ENCODE measurements at regions not wholly inside any gene's neighbourhood (a gene's known extent, or its start where the extent isn't known, plus 50 kb on each side); places are given as distances from the start of the nearest gene placed in this dataset.
"Not testable (repeated sequence)": the region's sequence is repeated elsewhere in the genome, so short reads cannot be mapped to it uniquely, and the experiment has no call there.

DNA sequence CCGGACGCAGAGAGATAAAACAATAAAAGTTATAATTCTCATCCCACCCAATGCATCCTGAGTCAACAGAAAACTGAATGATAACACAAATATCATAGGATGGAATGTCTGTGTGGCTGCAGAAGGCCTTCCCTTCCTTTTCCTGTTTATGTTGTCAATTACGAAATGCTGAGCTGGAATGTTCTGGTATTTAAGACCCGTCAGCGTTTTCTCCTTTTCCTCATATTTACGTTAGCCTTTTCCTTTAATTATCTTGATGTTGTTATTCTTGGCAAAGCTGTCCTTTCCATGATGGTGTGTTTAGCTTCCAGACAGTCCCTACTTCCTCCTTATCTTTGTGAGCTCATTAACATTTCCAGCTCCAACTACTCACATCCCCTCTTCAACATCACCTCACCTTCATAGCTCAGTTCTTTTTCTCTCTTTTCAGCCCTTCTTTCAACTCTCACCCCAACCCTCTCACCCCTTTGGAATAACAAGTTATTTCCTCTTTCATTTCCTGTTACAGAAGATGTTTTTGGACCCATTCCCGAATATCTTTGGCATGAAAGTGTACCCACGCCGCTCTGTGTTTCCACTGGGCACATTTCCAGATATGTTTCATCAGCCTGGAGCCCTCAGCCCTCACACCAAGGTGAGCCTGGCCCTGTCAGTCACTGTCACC, 221.6 kb downstream of the NR2F1-AS1 start:
- no peak for DNase-seq

DNA sequence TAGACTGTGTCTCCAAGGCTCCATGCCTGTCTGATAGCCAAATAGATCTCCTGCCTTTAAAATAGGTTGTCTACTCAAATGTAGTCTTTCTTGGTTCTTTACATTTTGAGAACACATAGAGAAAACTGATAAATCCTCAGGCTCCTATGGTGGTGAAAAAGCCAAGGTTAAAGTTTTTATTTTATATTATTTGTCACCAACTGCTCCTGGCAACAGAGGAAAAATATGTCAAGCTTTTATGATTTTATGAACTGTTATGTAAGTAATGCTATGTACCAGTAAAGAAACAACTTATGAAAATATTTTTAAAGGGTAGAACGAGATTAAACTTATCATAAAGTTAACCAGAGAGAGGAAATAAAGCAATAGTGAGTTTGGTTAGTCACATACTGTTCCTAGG, 222.8 kb downstream of the NR2F1-AS1 start:
- DNase-seq = no peak

DNA sequence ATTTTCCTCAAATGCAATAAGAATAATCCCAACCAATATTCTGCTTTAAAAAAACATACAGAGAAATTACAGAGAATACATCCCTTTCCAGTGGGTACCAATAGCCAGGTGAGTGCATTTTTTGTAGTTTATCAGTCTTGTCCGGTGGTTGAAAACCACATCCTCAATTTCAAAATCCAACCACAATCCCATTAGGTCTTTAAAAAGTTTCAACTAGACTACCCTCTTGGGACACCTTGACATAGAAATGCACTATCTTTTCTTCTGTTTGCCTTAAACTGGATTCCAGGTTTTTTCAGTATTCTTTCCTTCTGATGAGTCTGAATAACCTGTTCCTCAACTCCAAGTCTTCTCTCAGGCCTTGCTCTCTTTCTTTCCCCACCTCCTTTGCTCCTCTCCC, 223.3 kb downstream of the NR2F1-AS1 start:
- DNase-seq = no peak

DNA sequence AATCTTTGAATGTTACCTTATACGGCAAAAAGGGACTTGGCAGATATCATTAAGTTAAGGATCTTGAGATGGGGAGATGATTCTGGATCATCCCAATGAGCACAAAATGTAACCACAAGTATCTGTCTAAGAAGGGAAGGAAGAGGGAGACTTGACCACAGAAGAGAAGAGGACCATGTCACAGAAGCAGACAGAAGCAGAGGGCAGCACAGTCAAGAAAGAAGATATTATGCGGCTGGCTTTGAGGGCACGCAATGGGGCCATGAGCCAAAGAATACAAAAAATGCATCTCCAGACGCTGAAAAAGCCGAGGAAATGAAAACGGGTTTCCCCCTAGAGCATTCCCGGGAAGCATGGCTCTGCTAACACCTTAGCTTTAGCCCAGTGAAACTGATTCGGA, 225.3 kb downstream of the NR2F1-AS1 start:
- no peak for DNase-seq

DNA sequence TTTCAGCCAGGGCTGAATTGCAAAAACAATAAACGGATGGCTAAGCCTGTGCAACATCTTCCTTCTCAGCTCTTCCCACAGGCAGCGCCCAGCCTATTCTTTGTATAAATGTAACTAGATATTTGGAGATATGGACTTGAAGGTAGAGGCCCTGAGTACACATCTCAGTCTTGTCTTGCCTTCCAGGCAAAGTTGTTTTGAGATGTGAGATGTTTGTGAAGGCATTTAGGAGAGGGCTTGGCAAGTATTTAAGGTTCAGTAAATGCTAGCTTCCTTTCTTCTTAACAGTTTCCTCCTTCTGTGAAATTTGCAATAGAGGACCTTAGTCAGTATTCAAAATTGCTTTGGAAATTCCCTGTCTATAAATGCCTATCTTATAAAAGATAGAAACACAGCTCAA, 228.8 kb downstream of the NR2F1-AS1 start:
- DNase-seq = no peak

DNA sequence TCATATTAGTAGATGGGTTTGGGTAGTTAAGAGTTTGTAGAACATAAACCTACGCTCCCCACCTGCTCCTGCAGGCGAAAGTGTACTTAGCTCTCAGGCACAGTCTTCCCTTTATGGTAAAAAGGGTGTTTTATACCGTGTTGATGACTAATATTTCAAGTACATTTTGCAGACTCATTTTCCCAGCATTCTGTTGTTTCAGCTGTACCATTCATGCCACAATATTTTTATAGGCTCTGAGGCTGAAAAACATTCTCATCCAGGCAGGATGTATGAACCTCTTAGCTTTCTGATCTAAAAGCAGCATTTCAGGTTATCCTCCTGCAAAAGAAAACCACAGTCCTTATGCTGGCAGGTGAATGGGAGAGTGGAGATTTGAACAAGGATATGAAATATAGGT, 231.4 kb downstream of the NR2F1-AS1 start:
- DNase-seq = no peak

DNA sequence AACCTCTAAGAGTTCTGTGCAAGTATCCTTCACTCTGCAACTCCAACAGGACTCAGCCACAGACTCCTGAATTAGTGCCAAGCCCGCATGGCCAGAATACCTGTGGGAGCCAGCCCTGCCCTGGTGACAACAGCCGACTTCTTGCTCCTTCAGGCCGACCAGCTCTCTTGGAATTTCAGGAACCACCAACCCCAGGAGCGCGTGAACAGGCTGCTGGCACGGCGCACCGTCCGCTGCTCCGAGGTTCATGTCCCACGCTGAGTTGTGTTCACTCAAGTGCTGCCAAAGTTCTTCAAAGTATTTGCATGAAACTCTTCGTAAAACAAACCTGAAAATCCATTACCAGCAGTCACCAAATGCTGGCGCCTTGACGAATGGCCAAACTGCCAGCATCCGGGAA, 232.8 kb downstream of the NR2F1-AS1 start:
- DNase-seq = no peak

DNA sequence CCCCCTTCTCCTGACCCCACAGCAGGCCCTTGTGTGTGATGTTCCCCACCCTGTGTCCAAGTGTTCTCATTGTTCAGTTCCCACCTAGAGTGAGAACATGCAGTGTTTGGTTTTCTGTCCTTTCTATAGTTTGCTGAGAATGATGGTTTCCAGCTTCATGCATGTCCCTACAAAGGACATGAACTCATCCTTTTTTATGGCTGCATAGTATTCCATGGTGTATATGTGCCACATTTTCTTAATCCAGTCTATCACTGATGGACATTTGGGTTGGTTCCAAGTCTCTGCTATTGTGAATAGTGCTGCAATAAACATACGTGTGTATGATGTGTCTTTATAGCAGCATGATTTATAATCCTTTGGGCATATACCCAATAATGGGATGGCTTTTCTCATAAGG, 234.2 kb downstream of the NR2F1-AS1 start:
- DNase-seq = not testable (repeated sequence)

DNA sequence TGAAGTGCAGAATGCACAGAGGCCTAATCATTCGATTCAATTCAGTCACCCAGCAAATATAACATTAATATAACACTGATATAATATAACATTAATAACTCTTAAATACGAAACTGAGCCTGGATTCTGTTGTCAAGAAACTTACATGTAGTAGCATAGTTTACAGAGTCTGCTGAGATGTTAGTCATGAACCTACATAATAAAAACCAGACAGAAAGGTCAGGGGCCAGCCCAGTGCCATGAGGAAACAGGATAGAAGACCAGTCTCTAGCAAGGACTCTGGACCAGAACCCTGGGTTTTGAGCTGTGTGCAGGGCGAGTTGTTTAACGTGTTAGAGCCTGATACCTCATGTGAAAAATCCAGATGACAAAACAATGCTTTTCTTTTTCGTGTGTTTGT, 234.7 kb downstream of the NR2F1-AS1 start:
- no peak for DNase-seq

DNA sequence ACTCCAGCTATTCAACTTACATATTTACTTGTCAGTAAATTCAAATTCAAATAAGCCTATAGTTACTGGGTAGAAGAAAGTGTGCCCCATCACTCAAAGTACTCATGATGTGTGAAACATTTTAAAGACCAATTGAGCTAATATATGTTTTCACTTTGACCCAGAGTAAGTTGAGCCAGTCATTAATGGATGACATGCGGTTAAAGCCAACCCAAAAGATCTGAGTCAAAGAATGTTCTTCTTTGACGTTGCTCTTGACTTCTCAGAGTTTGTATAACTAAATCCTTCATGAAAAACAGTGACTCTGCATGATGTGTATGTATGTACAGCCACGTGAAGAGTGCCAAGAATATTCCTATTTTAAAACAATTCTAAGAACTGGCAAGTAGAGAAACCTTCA, 237.4 kb downstream of the NR2F1-AS1 start:
- DNase-seq = no peak

DNA sequence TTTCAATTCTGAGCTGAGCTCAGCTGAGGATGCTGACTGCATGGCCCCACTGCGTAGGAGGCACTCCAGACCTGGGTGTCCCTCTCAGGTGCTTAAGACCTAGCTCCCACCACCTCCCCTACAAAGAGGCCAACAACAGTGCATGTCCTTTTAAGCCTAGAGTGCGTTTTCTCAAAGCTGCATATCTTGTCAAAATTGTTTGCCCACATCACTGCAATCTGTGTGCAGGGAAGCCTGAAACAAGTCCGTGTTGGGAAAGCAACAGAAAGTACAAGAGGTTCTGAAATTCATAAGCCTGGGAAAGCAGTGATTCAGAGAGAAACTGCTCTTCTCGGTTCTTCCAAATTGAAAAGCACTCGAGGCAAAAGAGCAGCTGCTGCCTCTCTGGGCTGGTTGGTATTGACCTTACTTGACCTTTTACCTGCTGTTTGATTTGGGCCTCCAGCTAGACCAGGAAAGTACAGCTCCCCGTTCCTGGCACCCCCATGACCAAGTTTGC, 238.4 kb downstream of the NR2F1-AS1 start:
- DNase-seq = peak; percentile 23

DNA sequence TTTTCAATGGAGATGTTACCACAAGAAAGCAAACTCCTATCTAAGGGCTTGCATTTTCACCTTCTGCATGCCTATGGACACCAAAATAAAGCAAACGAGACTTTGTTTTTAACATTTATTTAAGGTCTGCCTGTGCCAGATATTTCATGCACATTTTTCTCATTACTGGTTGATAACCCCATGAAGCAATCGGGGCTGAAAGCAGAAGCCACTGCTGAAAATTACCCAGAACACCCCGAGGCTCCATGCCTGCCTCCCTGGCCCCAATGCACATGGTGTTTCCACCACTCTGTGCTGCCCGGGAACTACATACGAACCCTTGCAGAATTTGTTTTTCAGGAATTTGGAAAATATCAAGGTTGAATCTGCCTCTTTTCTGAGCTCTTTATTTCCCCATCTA, 240.1 kb downstream of the NR2F1-AS1 start:
- no peak for DNase-seq

DNA sequence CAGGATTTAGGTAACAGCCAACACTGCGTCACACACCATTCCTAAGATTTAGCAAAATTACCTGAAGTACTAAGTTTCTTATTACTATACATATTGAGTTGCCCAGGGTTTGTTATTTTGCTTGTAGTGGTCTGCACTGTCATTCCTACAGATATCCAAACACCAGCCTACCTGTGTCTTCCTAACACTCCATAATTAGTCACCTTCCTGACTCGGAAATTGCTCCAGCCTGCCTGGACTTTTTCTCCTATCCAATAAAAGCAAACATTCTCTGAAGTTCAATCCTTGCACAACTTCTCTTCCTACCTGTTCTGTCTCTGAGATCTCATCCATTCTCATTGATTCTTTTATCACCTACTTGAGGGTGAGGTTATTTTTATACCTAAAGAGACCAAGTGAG, 243.9 kb downstream of the NR2F1-AS1 start:
- no peak for DNase-seq

DNA sequence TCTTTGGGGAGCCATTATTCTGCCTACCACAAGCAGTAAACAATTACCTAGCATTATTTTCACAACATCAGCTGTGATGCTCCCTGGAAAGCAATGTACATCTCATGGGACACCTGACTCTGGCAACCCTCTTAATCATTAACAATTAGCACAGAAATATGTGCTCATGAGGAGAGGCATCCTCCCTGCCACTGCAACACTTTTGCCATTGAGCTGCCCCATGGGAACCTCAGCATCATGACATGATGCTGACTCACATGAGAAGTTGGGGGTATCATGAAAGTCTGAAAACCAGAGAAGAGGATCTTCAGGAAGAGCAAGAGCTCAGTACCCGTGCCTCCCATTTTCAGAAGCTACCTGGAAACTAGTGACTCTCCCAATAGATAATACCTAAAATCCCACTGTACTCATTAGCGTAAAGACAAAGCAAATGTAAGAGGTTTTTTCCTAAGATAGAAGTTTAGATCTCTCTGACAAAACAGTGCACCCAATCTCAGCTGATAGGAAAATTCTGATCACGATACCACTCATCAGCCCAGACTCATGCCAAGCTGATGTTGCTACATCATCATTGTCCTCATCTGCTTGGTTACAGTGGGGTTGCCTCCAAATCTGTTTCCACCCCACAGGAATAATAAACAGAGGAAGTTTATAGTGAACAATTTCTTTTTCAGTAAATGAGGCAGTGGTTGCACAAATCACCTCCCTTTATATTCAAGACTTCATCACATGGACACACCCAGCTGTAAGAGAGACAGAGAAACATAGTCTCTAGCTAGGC, 244.5 kb downstream of the NR2F1-AS1 start:
- no peak for DNase-seq

DNA sequence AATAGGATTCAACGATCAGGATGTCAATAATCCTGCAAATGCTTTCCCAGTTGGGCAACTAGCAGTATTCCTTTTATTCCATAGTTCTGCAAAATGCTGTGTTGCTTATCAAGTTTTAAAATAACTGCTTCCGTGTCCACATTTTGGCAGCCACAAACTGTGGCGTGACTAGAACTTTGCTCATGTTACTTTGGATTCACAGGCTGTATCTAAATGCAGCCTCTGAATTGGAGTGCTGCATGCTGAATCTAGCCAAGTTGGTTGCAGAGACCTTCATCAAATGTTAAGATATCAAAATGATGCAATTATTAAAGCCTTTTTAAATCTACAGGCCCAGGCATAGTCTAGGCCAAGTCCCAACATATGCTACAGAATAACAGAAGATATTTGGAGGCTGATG, 249.2 kb downstream of the NR2F1-AS1 start:
- DNase-seq = no peak

DNA sequence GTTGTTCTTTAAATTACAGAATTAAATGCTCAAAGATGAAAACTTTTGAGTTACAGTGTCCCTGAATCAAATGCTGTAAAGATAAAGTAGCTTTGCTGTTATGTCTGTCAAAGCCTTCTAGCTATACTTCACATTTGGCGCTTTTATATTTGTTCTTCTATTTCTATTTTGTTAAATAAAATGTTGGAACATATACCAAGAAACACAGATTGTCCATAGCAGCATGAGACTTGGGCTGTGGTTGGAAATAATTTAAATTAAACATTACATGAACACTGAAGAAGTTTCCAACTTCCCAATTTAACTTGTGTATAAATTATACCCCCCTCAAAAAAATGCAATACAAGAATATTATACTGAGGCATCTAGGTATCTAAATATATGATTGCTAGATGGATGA, 249.8 kb downstream of the NR2F1-AS1 start:
- no peak for DNase-seq

DNA sequence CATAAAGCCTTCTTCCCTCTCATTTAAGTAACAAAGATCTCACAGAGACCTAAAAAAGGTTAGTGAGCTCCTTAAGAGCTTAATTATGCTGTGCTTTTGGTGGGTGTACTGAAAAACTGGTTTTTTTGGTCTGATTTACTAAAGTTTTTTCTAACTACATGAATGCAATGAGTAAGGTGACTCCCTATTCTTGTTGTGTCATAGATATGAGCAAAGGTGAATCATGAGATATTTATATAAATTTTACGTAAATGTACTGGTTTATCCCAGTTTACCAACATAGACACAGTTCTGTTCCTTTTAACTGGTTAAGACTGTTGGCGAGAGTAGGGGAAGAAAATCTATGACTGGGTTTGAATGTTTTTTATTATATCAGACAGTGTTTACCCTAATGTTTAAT, 250.5 kb downstream of the NR2F1-AS1 start:
- DNase-seq = no peak

DNA sequence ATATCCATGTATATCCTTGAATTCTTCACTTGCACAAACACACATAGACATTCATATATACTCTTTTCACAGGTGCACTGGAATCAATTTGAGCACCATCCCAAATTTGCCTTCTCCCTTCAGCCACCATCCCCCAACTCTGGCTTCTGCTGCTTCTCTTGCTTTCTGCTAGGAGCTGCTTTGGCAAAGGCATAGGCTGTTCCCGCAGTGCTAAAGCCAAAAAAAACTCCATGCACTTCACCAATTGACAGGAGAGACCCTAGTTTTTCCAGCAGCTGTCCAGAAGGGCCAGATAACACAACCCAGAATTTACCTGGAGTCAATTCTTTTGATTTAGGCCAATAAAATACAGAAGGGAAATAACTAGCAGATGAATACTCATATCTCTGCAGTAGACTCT, 251.3 kb downstream of the NR2F1-AS1 start:
- DNase-seq = no peak

DNA sequence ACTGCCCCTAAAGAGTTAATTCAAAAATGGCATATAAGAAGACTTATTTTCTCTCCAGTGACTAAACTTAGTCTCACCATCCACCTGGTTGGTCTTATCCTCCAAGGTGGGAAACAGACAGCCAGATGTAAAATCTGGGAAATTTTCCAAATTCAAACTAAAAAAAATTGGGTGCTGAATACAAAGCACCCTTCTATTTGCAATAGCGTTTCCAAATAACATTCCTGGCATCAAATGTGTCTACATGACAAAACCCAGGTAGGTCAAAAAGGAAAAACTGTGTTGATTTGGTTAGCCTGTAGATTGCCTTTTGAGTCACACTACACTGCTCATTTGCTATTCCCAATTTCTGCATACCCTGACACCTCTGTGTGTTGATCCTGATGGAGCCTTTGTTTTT, 252.2 kb downstream of the NR2F1-AS1 start:
- no peak for DNase-seq

DNA sequence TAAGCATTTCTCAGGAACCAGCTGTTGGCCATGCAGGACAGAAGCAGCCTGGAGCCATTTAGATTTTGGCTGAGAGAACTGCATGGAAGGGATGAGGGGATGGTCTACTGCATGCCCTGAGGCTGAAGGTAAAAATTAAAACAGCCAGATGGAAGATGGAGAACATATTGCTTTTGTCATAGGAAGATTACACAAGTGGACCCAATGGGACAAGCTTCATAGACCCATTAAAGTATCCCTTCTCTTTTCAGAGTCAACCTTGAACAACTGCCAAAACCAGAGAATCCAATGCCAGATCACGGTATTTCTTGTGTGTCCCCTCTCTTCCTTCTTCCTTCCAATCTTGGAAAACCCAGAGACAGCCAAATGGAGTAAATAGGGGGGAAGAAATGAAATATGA, 253.4 kb downstream of the NR2F1-AS1 start:
- DNase-seq = no peak

DNA sequence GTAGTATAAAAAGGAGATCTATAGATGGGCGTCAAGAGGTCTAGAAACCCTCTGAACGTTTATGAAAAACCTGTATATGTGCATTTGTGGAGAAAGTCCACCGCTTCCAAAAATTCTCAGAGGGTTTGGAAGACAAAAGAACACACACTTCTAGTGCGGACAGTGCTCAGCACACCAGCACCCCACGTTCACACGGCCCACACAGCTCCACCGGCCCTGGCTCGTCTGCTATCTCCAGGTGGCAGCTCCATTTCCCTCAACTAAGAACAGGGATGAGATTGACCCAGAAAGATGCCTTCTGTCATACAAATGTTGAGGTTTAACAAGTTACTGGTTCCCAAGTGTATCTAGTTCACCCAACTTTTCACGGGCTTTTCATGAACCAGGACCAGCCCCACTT, 255.1 kb downstream of the NR2F1-AS1 start:
- no peak for DNase-seq

DNA sequence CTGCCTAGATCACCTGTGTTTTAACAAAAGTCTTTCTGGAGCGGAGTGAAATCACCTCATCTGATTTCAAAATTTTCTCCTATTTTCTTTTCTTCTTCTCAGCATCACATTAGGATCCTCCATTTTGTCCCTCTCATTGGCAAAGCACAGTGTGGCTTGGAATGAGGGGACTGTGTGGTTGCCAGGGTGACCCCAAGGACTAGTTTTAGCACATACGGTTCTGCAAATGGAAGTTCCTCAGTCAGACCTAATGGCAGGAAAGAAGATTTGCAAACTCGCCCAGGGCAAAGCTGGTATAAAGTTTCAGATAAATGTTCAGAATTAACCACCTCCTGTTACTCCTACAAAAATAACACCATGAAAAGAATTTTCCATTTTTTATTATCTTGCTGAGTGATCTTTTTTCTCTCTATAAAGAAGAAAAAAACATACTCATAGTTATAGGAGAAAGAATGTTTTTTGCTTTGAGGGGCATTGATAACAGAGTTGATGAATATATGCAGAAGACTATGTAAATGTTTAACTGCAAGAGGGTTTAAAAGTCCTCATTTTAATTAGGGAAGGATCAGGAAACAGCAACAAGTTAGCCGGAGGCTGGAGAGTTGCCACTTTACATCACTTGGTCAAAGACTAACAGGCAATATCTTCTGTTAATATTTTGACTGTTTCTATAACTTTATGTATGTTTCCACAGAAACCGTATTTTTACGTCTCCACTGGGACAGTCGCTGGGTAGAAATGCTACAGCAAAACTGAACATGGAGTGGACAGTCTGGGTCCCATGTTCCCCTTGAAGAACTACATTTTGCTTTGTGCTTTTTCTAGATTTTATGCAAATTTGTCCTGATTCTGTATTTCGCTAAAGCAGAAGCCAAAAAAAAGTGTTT, 257.8 kb downstream of the NR2F1-AS1 start:
- DNase-seq = no peak

DNA sequence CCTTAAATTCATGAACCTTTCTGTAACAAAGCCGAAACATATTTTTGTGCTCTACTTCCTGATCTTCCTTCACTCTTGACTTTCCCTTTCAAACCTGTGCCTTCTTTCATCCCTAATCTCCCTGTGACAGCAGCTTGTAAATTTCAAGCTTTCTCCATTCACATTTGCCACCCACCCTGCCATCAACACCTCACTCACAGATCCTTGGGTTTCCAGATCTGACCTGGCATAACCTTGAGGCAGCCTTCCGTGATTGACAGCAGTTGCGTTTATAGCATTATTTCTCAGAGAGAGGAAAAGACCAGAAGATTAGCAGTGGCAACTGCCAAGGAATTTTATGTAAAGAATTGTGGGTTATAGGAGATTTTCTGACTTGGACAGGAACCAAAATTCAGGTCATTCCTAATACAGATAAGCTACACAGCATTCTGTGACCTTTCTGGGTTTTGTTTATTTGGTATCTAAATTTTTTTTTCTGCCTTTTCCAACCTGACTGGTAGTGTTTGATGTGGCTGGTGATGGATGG, 260.0 kb downstream of the NR2F1-AS1 start:
- no peak for DNase-seq

Data from NCI-H524 treated with DMSO at 0.1 percent for 48 hours (cell line).